ENCODE measurements at regions not wholly inside any gene's neighbourhood (a gene's known extent, or its start where the extent isn't known, plus 50 kb on each side); places are given as distances from the start of the nearest gene placed in this dataset.
A peak's percentile ranks its signal among the peaks of the same experiment; 100 is the strongest.

DNA sequence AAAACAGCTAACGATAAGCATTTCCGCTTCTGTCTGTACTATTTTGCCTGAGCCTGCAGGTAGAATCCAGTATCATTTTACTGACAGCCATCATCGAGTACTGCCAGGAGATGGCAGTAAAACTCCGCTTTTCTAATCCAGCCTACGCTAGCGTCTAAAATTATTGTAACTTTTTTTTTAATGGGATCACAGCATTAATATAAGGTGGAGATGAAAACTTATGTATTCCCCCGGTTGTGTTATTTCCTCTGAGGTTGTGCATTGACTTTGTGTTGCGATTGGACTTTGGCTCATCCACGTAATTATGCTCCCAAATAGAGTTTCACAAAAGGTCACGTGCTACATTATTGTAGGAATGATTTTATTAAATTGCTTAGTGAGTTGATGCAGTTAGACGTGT lies 248.1 kb downstream of the C4orf33 start:
- H3K36me3 ChIP-seq, result no peaks in the 10 kb centered on the region
- no peak overlapping the region for H3K4me3 ChIP-seq
- no peak for TF ChIP-seq POLR2AphosphoS5 (IDR thresholded peaks at IDR 0.05)
- TF ChIP-seq, protein P1, sequence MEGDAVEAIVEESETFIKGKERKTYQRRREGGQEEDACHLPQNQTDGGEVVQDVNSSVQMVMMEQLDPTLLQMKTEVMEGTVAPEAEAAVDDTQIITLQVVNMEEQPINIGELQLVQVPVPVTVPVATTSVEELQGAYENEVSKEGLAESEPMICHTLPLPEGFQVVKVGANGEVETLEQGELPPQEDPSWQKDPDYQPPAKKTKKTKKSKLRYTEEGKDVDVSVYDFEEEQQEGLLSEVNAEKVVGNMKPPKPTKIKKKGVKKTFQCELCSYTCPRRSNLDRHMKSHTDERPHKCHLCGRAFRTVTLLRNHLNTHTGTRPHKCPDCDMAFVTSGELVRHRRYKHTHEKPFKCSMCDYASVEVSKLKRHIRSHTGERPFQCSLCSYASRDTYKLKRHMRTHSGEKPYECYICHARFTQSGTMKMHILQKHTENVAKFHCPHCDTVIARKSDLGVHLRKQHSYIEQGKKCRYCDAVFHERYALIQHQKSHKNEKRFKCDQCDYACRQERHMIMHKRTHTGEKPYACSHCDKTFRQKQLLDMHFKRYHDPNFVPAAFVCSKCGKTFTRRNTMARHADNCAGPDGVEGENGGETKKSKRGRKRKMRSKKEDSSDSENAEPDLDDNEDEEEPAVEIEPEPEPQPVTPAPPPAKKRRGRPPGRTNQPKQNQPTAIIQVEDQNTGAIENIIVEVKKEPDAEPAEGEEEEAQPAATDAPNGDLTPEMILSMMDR (IDR thresholded peaks at IDR 0.05), result peak in 3 of 4 experiments; percentile 42 to 57 (median 51)
- TF ChIP-seq POLR2A (IDR thresholded peaks at IDR 0.05), result no peak
- H3K4me1 ChIP-seq (replicated peaks), result no peaks in the 10 kb centered on the region
- WGBS, result 38% methylated on average over 11 of the region's 11 CpGs
- H3K27me3 ChIP-seq (replicated peaks; ENCODE audit: insufficient read depth), result no peaks in the 10 kb centered on the region
- intact Hi-C loops (cut with DNase I), result no loop called here
- H3K9me3 ChIP-seq, result no peaks in the 10 kb centered on the region
- no peak overlapping the region for H3K27ac ChIP-seq
- no peak for DNase-seq (ENCODE audit: low spot score)

DNA sequence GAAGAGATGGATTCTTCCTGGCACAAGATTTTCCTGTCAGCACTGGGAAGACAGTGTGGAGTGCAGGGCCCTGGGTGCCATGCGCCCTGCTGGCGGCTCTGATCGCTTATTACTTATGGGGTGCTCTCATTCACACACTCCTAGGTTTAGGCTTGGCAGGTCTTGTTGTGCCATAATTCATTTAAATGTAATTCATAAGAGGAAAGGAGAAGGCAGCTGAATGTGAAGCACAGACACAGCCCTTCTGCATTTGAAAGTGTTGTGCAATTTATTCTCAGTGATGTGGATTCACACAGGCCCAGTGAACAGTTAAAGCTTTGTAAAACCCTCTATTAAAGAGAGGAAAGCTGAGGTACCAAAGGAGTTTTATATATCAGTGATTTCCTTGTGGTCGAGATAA lies 249.7 kb downstream of the C4orf33 start:
- H3K9me3 ChIP-seq, result no peaks in the 10 kb centered on the region
- H3K27ac ChIP-seq, result no peak overlapping the region
- H3K36me3 ChIP-seq, result no peaks in the 10 kb centered on the region
- H3K27me3 ChIP-seq (replicated peaks; ENCODE audit: insufficient read depth), result no peaks in the 10 kb centered on the region
- intact Hi-C loops (cut with DNase I), result no loop called here
- 89% methylated on average over 4 of the region's 4 CpGs for WGBS
- no peak for TF ChIP-seq POLR2A (IDR thresholded peaks at IDR 0.05)
- no peak overlapping the region for H3K4me3 ChIP-seq
- DNase-seq (ENCODE audit: low spot score), result no peak
- no peaks in the 10 kb centered on the region for H3K4me1 ChIP-seq (replicated peaks)

DNA sequence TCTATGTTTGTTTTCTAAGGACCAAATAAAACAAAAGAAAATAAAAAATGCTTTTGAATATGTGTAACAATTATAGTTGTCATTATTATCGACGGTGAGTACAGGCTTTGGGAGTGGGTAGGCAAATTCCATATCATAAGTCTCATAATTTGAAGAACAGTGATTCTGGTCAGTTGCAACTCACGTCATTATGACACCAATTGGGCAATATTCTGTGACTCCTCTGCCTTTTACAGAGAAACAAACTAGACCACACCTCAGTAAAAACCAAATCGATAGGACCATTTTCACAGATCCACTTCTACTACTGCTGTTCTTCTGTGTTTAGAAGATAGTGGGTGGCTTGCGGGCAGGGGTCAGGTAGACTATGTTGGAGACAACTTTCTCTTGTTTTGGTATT lies 250.1 kb downstream of the C4orf33 start:
- Histone ChIP-seq H3K4me3 (no peak overlapping the region), H3K27ac (no peak overlapping the region), H3K9me3 (no peaks in the 10 kb centered on the region), H3K36me3 (no peaks in the 10 kb centered on the region), H3K4me1 (replicated peaks) (no peaks in the 10 kb centered on the region), H3K27me3 (replicated peaks; ENCODE audit: insufficient read depth) (no peaks in the 10 kb centered on the region)
- 79% methylated on average over 5 of the region's 5 CpGs for WGBS
- no peak for DNase-seq (ENCODE audit: low spot score)
- intact Hi-C loops (cut with DNase I), result no loop called here
- no peak for TF ChIP-seq POLR2AphosphoS5 (IDR thresholded peaks at IDR 0.05)
- TF ChIP-seq, protein P1 (IDR thresholded peaks at IDR 0.05), result no peak
- no peak for TF ChIP-seq POLR2A (IDR thresholded peaks at IDR 0.05)

DNA sequence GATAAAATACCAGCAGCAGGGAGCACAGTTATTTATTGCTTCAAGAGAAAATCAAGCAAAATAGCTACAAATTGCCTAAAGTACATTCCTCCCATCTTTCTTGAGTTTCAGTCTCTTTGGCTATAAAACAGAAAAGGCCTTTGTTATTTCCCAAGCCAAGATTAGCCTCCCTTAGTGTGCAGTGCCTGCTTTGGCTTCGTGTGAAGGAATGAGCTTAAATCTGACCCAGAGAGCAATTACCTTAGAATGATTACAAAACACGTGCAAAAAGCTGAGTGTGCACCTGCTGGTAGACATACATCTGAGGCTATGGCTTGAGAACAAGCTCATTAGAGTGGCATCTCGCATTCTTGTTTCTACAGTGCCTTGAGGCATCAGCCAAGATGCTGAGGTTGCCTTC lies 250.8 kb downstream of the C4orf33 start:
- Histone ChIP-seq H3K9me3 (no peaks in the 10 kb centered on the region), H3K27me3 (replicated peaks; ENCODE audit: insufficient read depth) (no peaks in the 10 kb centered on the region), H3K27ac (no peak overlapping the region), H3K4me1 (replicated peaks) (no peaks in the 10 kb centered on the region), H3K36me3 (no peaks in the 10 kb centered on the region), H3K4me3 (no peak overlapping the region)
- WGBS, result 66% methylated on average over 3 of the region's 3 CpGs
- no peak for TF ChIP-seq POLR2AphosphoS5 (IDR thresholded peaks at IDR 0.05)
- TF ChIP-seq, protein P1 (IDR thresholded peaks at IDR 0.05), result no peak
- no peak for TF ChIP-seq POLR2A (IDR thresholded peaks at IDR 0.05)
- no peak for DNase-seq (ENCODE audit: low spot score)
- intact Hi-C loops (cut with DNase I), result no loop called here

DNA sequence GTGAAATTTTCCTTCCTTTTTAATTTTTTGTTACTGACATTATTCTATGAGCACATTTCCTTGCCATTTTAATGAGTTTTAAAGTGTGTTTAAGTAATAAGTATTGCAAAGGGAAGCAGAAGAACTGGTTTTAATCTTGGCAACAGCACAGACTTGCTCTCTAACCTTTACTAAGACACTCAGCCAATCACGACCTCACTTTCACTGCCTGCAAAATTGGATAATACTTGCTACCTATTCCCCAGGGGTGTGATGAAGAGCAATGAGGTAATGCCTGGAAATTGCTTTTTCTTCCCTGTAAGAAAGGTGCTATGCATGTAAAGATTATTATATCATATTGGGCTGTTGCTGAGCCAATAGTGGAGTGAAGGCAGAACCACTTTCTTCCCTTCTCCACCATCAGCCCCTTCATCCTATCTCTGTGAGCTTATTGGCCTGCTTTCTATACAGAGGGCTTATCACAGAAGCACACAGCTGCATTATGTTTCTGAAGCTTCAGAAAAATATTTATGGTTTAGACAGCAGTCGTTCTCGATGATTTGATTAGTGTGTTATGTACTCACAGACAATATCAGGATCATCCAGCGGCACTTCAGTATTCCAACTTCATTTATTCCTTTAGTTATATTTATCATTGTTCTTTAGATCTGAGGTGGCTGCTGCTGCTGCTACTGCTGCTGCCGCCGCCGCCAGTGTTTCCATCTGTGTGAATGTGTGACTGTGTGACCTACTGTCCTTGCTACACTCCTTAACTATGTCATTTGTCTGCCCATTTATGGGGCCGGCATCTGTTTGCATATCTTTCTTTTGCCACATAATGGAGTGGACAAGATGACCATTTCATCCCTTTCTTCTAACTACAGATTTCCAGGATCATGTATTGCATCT lies 255.1 kb downstream of the C4orf33 start:
- WGBS, result 76% methylated on average over 8 of the region's 8 CpGs
- Histone ChIP-seq H3K4me3 (no peak overlapping the region), H3K4me1 (replicated peaks) (no peaks in the 10 kb centered on the region), H3K27me3 (replicated peaks; ENCODE audit: insufficient read depth) (no peaks in the 10 kb centered on the region), H3K9me3 (no peaks in the 10 kb centered on the region), H3K36me3 (no peaks in the 10 kb centered on the region), H3K27ac (no peak overlapping the region)
- TF ChIP-seq, protein P1 (IDR thresholded peaks at IDR 0.05), result no peak
- TF ChIP-seq POLR2A (IDR thresholded peaks at IDR 0.05), result no peak
- no peak for TF ChIP-seq POLR2AphosphoS5 (IDR thresholded peaks at IDR 0.05)
- intact Hi-C loops (cut with DNase I), result no loop called here
- no peak for DNase-seq (ENCODE audit: low spot score)
